ENCODE measurements at regions not wholly inside any gene's neighbourhood (a gene's known extent, or its start where the extent isn't known, plus 50 kb on each side); places are given as distances from the start of the nearest gene placed in this dataset.

GRCh38 chr13:44260336-44260735 lies 113.3 kb upstream of the SERP2 start:
- DNase-seq, result no peak

GRCh38 chr13:44263751-44264620 lies 109.6 kb upstream of the SERP2 start:
- no peak for DNase-seq

GRCh38 chr13:44266305-44266704 lies 107.3 kb upstream of the SERP2 start:
- no peak for DNase-seq

- no peak for DNase-seq
Measured at GRCh38 chr13:44266772-44267171, 106.9 kb upstream of the SERP2 start.

- DNase-seq, result no peak
Measured at GRCh38 chr13:44267203-44267602, 106.4 kb upstream of the SERP2 start.

GRCh38 chr13:44267980-44268379 lies 105.6 kb upstream of the SERP2 start:
- no peak for DNase-seq

GRCh38 chr13:44268980-44269379 lies 104.6 kb upstream of the SERP2 start:
- DNase-seq, result no peak

- DNase-seq, result no peak
Measured at GRCh38 chr13:44270150-44270549, 103.5 kb upstream of the SERP2 start.

- no peak for DNase-seq
Measured at GRCh38 chr13:44271031-44271455, 102.6 kb upstream of the SERP2 start.

- DNase-seq, result no peak
Measured at GRCh38 chr13:44271473-44271872, 102.2 kb upstream of the SERP2 start.

GRCh38 chr13:44271915-44272341 lies 101.7 kb upstream of the SERP2 start:
- DNase-seq, result no peak

- DNase-seq, result no peak
Measured at GRCh38 chr13:44272692-44273091, 100.9 kb upstream of the SERP2 start.

GRCh38 chr13:44273216-44273615 lies 100.4 kb upstream of the SERP2 start:
- no peak for DNase-seq

- DNase-seq, result no peak
Measured at GRCh38 chr13:44273991-44274770, 99.4 kb upstream of the SERP2 start.

GRCh38 chr13:44274771-44275205 lies 98.8 kb upstream of the SERP2 start:
- DNase-seq, result no peak

GRCh38 chr13:44275381-44275780 lies 98.2 kb upstream of the SERP2 start:
- no peak for DNase-seq

- DNase-seq, result no peak
Measured at GRCh38 chr13:44276061-44276460, 97.6 kb upstream of the SERP2 start.

GRCh38 chr13:44277459-44277858 lies 96.2 kb upstream of the SERP2 start:
- DNase-seq, result no peak

- DNase-seq, result no peak
Measured at GRCh38 chr13:44278166-44278565, 95.5 kb upstream of the SERP2 start.

GRCh38 chr13:44280456-44280855 lies 93.2 kb upstream of the SERP2 start:
- no peak for DNase-seq

- DNase-seq, result no peak
Measured at GRCh38 chr13:44281252-44282000, 92.2 kb upstream of the SERP2 start.

GRCh38 chr13:44283600-44283999 lies 90.0 kb upstream of the SERP2 start:
- no peak for DNase-seq

- no peak for DNase-seq
Measured at GRCh38 chr13:44287958-44288357, 85.7 kb upstream of the SERP2 start.
